Gastroesophageal sphincter (tissue), 4 donors: ENCODE measurements at regions not wholly inside any gene's neighbourhood (a gene's known extent, or its start where the extent isn't known, plus 50 kb on each side); places are given as distances from the start of the nearest gene placed in this dataset.

Source experiments
- ATAC-seq: fragments of 150-250 bp; one replicate; pipeline ENCODE4 v1.9.1; 2016; ENCODE audit warnings: mild to moderate bottlenecking, moderate library complexity
- H3K27ac ChIP-seq, 4 donors: fragments of 200-600 bp; sonication (generic) in 3 of 4; 1 replicate in 3 of 4; 2 replicates in 1 of 4; pipeline ENCODE4 v1.5.1; 2016 to 2019
- H3K27me3 ChIP-seq: fragments of 200-600 bp; sonication (generic); one replicate; pipeline ENCODE4 v1.5.1; 2019
- H3K36me3 ChIP-seq, 2 donors: fragments of 200-600 bp; sonication (generic); one replicate each; pipeline ENCODE4 v1.5.1; 2019; ENCODE audit warnings: control low read depth in 1 of 2
- H3K4me1 ChIP-seq, 3 donors: fragments of 200-600 bp; sonication (generic); 1 replicate in 2 of 3; 2 replicates in 1 of 3; pipeline ENCODE4 v1.5.1; 2016 to 2019; ENCODE audit warnings: control low read depth in 2 of 3
- H3K4me3 ChIP-seq, 2 donors: fragments of 200-600 bp; sonication (generic); one replicate each; pipeline ENCODE4 v1.5.1; 2019; ENCODE audit warnings: mild to moderate bottlenecking in 1 of 2, moderate library complexity in 1 of 2
- H3K9me3 ChIP-seq, 3 donors: fragments of 200-600 bp; sonication (generic); one replicate each; pipeline ENCODE4 v1.5.1; 2017 to 2019; ENCODE audit warnings: control low read depth in 2 of 3
- CTCF ChIP-seq, 4 experiments: fragments of 200-600 bp in 2 of 4; fragments of 450-650 bp in 2 of 4; sonication (generic) in 1 of 4; IDR thresholded peaks; one replicate each; pipeline ENCODE4 v1.5.1; 2017 to 2019; ENCODE audit warnings: antibody characterized with exemption in 4 of 4, mild to moderate bottlenecking in 2 of 4, moderate library complexity in 2 of 4
- EP300 ChIP-seq: sonication (generic); formaldehyde crosslinking; IDR thresholded peaks from one replicate; pipeline ENCODE4 v1.6.1; 2017; ENCODE audit warnings: antibody characterized with exemption, mild to moderate bottlenecking
- POLR2A ChIP-seq, 2 donors: fragments of 450-650 bp; IDR thresholded peaks; one replicate each; pipeline ENCODE4 v1.6.1; 2017; ENCODE audit warnings: antibody characterized with exemption in 2 of 2, mild to moderate bottlenecking in 2 of 2, moderate library complexity in 1 of 2
- POLR2AphosphoS5 ChIP-seq: sonication (generic); formaldehyde crosslinking; IDR thresholded peaks from one replicate; pipeline ENCODE4 v1.6.1; 2017; ENCODE audit warnings: antibody characterized with exemption
- WGBS, 2 donors: methylation state at CpG; one replicate each; pipeline ENCODE4 v1.1.5; 2018; ENCODE audit warnings: low coverage in 1 of 2; 5-methylcytosine and 5-hydroxymethylcytosine counted together

GRCh38 chr3:30464381-30464780 is 142.0 kb upstream of the TGFBR2 start:
- no peak for TF ChIP-seq CTCF (IDR thresholded peaks at IDR 0.05)
- no peak for TF ChIP-seq POLR2AphosphoS5
- TF ChIP-seq POLR2A (IDR thresholded peaks at IDR 0.05): no peak
- no peak for TF ChIP-seq EP300
- Histone ChIP-seq H3K36me3 (no peaks in the 10 kb centered on the region), H3K9me3 (peaks cover 0 to 12% (median 0%) of the 10 kb centered on the region in 3 donors), H3K4me1 (no peaks in the 10 kb centered on the region), H3K27me3 (no peaks in the 10 kb centered on the region), H3K4me3 (no peak overlapping the region), H3K27ac (no peak overlapping the region)
- no peak for ATAC-seq

- no peak for ATAC-seq
- 100% methylated on average over 1 to 2 of the region's 2 CpGs for WGBS, 2 donors
- no peaks in the 10 kb centered on the region for H3K27me3 ChIP-seq
- no peak overlapping the region for H3K27ac ChIP-seq
- no peaks in the 10 kb centered on the region for H3K4me1 ChIP-seq
- peaks cover 0 to 12% (median 0%) of the 10 kb centered on the region in 3 donors for H3K9me3 ChIP-seq
- TF ChIP-seq POLR2AphosphoS5 (no peak), EP300 (no peak), POLR2A (IDR thresholded peaks at IDR 0.05) (no peak), CTCF (IDR thresholded peaks at IDR 0.05) (no peak)
- H3K36me3 ChIP-seq: no peaks in the 10 kb centered on the region
- no peak overlapping the region for H3K4me3 ChIP-seq
Observed at GRCh38 chr3:30465454-30465853, 140.9 kb upstream of the TGFBR2 start.

GRCh38 chr3:30467596-30468238 is 138.7 kb upstream of the TGFBR2 start:
- H3K9me3 ChIP-seq: peaks cover 0 to 12% (median 0%) of the 10 kb centered on the region in 3 donors
- H3K4me3 ChIP-seq: no peak overlapping the region
- H3K27me3 ChIP-seq: no peaks in the 10 kb centered on the region
- no peak overlapping the region for H3K27ac ChIP-seq
- WGBS, 2 donors: 87 to 100% methylated on average over 1 of the region's 1 CpG
- no peak for ATAC-seq
- no peaks in the 10 kb centered on the region for H3K36me3 ChIP-seq
- peaks cover 5 to 17% (median 6%) of the 10 kb centered on the region in 3 donors for H3K4me1 ChIP-seq
- TF ChIP-seq EP300 (no peak), POLR2A (IDR thresholded peaks at IDR 0.05) (no peak), CTCF (IDR thresholded peaks at IDR 0.05) (no peak), POLR2AphosphoS5 (no peak)

- peaks cover 0 to 12% (median 0%) of the 10 kb centered on the region in 3 donors for H3K9me3 ChIP-seq
- no peak overlapping the region for H3K4me3 ChIP-seq
- TF ChIP-seq CTCF (IDR thresholded peaks at IDR 0.05) (no peak), EP300 (no peak), POLR2AphosphoS5 (no peak), POLR2A (IDR thresholded peaks at IDR 0.05) (no peak)
- H3K27me3 ChIP-seq: no peaks in the 10 kb centered on the region
- H3K4me1 ChIP-seq: peaks cover 5 to 31% (median 6%) of the 10 kb centered on the region in 3 donors
- ATAC-seq: no peak
- H3K36me3 ChIP-seq: no peaks in the 10 kb centered on the region
- no peak overlapping the region for H3K27ac ChIP-seq
Observed at GRCh38 chr3:30469133-30469532, 137.3 kb upstream of the TGFBR2 start.

- no peak overlapping the region for H3K27ac ChIP-seq
- no peak for ATAC-seq
Observed at GRCh38 chr3:30470496-30470895, 135.9 kb upstream of the TGFBR2 start.

More at GRCh38 chr3:30470496-30470895, 135.9 kb upstream of the TGFBR2 start:
- Histone ChIP-seq H3K27me3 (no peaks in the 10 kb centered on the region), H3K4me3 (no peak overlapping the region), H3K4me1 (peaks cover 5 to 36% (median 6%) of the 10 kb centered on the region in 3 donors), H3K36me3 (no peaks in the 10 kb centered on the region), H3K9me3 (peaks cover 0 to 2% (median 0%) of the 10 kb centered on the region in 3 donors)
- WGBS, 2 donors: 78 to 97% methylated on average over 1 to 2 of the region's 2 CpGs
- TF ChIP-seq POLR2A (IDR thresholded peaks at IDR 0.05) (no peak), CTCF (IDR thresholded peaks at IDR 0.05) (no peak), POLR2AphosphoS5 (no peak), EP300 (no peak)
